HAP-1 (cell line): ENCODE measurements at regions not wholly inside any gene's neighbourhood (a gene's known extent, or its start where the extent isn't known, plus 50 kb on each side); places are given as distances from the start of the nearest gene placed in this dataset.
"Not testable (repeated sequence)": the region's sequence is repeated elsewhere in the genome, so short reads cannot be mapped to it uniquely, and the experiment has no call there.

Experiments used
- DNase-seq, 2 experiments: peaks; one replicate each; pipeline ENCODE4 v3.0.0-alpha.2; 2016 to 2020; ENCODE audit warnings: low spot score in 2 of 2
- H3K27me3 ChIP-seq: fragments of 250-450 bp; sonication (Bioruptor Pico); 2 replicates; pipeline ENCODE4 v1.5.1; 2020; ENCODE audit warnings: low read depth, mild to moderate bottlenecking, moderate library complexity
- H3K36me3 ChIP-seq: fragments of 250-450 bp; sonication (Bioruptor Pico); replicated peaks from 2 replicates; pipeline ENCODE4 v1.5.1; 2020; ENCODE audit warnings: mild to moderate bottlenecking
- H3K4me1 ChIP-seq: fragments of 250-450 bp; sonication (Bioruptor Pico); 2 replicates; pipeline ENCODE4 v1.5.1; 2020; ENCODE audit warnings: mild to moderate bottlenecking
- H3K4me3 ChIP-seq: fragments of 250-450 bp; sonication (Bioruptor Pico); 2 replicates; pipeline ENCODE4 v1.5.1; 2020; ENCODE audit warnings: mild to moderate bottlenecking, moderate library complexity
- H3K9me3 ChIP-seq: fragments of 250-450 bp; sonication (Bioruptor Pico); 2 replicates; pipeline ENCODE4 v1.5.1; 2020; ENCODE audit warnings: mild to moderate bottlenecking, moderate library complexity
- in situ Hi-C: fragments of 300-500 bp; cut with MboI; formaldehyde crosslinking; loops from 3 replicates; pipeline ENCODE4 v1.14.3; 2020; ENCODE audit warnings: low sequenced_read_pairs, inconsistent platforms, mixed read lengths

DNA sequence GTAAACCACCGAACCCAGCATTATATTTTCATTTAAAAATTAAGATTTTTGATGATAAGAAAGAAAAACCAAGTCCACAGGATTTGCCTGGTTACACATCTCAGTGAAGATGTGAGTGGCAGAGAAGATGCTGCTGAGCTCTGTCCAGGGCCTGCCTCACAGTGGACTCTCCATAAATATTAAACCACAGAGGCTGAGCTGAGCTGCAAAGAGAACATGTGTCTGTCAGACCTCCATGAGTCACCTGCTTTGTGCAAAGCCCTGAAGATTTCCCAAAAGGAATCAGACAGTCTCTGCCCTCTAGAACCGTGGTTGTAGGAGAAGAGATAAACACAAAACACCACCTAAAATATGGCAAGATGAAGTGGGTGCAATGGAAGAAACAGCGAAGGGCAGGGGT, 127.2 kb upstream of the TSC22D1 start:
- H3K4me1 ChIP-seq = peaks cover 6% of the 10 kb centered on the region
- DNase-seq = no peak
- H3K36me3 ChIP-seq = no peaks in the 10 kb centered on the region
- no peaks in the 10 kb centered on the region for H3K9me3 ChIP-seq
- in situ Hi-C loops = no loop called here
- H3K27me3 ChIP-seq = peaks cover 17% of the 10 kb centered on the region
- H3K4me3 ChIP-seq = no peak overlapping the region

DNA sequence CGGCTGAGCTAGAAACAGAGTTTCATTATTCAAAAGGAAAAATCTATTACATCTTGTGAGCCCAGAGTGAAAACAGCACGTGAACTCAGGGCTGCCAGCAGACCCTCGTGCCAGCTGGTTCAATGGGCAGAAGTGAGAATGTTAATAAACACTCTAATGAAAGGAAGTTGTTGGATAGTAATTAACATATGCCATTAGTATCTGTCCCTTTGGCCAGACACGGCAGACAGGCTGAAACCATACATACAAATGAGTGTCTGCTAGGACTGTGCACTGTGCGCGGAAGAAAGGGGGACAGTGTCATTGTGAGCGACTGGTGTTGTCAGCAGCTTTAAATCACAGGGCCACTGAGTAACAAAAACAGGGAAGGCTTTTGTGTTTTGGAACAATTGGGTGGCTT, 121.9 kb upstream of the TSC22D1 start:
- peak in 1 of 2 experiments; percentile 14 for DNase-seq
- H3K4me1 ChIP-seq = no peaks in the 10 kb centered on the region
- no peaks in the 10 kb centered on the region for H3K36me3 ChIP-seq
- in situ Hi-C loops = no loop called here
- H3K9me3 ChIP-seq = no peaks in the 10 kb centered on the region
- peaks cover 16% of the 10 kb centered on the region for H3K27me3 ChIP-seq
- no peak overlapping the region for H3K4me3 ChIP-seq

DNA sequence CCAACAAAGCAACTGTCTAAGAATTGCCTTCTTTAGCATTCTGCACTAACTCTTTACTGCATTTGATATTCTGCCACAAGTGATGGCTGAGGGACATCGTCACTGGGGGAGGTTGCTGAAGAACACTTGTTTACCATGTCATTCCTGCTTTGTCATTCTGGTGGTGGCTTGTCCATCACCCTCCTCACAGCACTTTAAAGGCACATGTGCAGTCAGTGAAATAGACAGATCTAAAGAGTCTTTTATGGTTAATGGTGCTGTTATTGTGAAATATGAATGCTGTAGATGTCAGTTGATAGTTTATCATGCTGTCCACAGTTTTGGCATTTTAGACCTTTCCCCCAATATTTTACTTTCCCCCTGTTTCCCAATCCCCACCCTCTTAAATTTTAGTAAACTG, 120.9 kb upstream of the TSC22D1 start:
- DNase-seq = no peak
- no peaks in the 10 kb centered on the region for H3K9me3 ChIP-seq
- in situ Hi-C loops = no loop called here
- peaks cover 11% of the 10 kb centered on the region for H3K27me3 ChIP-seq
- H3K36me3 ChIP-seq = no peaks in the 10 kb centered on the region
- no peaks in the 10 kb centered on the region for H3K4me1 ChIP-seq
- no peak overlapping the region for H3K4me3 ChIP-seq

DNA sequence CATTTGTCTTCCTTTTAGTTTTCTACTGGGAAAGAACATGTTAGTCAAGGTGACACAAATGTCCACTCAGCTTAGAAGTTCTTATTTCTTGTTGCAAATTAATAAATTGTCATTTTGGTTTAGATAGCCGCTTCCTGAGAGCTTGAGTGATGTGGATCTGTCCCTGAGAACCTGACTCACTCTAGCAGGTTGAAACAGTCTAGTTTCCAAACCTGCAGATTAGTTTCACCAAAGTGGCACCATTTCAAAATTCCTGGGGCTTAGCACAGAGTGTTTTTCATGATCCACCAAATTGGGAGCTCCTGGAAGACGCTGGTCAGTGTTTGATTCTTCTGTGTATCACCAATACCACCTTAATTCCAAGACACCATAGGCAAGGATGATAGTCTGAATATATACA, 119.4 kb upstream of the TSC22D1 start:
- in situ Hi-C loops = no loop called here
- no peaks in the 10 kb centered on the region for H3K9me3 ChIP-seq
- no peaks in the 10 kb centered on the region for H3K4me1 ChIP-seq
- H3K4me3 ChIP-seq = no peak overlapping the region
- DNase-seq = no peak
- H3K27me3 ChIP-seq = peaks cover 11% of the 10 kb centered on the region
- no peaks in the 10 kb centered on the region for H3K36me3 ChIP-seq

DNA sequence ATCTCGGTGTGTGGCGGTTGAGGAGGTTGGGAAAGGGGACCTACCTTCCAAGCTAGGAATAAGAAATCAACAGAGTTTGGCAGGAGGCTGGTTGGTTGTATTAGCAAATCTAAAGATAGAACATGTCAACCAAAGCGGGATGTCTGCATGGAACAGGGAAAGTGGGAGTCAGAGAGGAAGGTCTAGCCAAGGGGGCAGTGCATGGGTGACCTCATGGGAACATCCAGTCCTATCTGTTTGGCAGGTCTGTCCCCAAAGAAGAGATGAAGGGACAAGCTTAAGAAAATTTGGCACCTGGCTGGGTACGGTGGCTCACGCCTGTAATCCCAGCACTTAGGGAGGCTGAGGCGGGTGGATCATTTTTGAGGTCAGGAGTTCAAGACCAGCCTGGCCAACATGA, 118.7 kb upstream of the TSC22D1 start:
- no peaks in the 10 kb centered on the region for H3K9me3 ChIP-seq
- no peaks in the 10 kb centered on the region for H3K4me1 ChIP-seq
- in situ Hi-C loops = no loop called here
- DNase-seq = no peak
- H3K36me3 ChIP-seq = no peaks in the 10 kb centered on the region
- H3K27me3 ChIP-seq = peaks cover 7% of the 10 kb centered on the region
- no peak overlapping the region for H3K4me3 ChIP-seq

DNA sequence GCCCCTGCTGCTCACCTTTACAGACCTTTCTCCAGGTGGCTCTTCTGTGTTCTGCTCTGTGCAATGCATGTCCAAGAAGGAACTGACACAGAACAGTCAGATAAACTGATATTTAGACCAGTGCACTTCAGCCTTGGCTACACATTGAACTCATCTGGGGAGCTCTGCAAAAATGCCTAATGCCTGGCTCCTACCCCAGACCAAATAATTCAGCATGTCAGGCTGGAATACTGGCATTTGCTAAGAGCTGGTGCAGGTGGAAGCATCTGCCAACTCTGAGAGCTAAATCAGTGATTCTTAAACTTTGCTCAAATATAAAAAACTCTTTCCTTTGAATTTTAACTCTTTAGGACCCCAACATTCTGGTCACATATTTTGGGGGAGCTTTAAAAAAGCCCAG, 118.2 kb upstream of the TSC22D1 start:
- H3K4me3 ChIP-seq = no peak overlapping the region
- no peaks in the 10 kb centered on the region for H3K9me3 ChIP-seq
- no peaks in the 10 kb centered on the region for H3K4me1 ChIP-seq
- no peaks in the 10 kb centered on the region for H3K36me3 ChIP-seq
- DNase-seq = no peak
- peaks cover 13% of the 10 kb centered on the region for H3K27me3 ChIP-seq
- in situ Hi-C loops = no loop called here

DNA sequence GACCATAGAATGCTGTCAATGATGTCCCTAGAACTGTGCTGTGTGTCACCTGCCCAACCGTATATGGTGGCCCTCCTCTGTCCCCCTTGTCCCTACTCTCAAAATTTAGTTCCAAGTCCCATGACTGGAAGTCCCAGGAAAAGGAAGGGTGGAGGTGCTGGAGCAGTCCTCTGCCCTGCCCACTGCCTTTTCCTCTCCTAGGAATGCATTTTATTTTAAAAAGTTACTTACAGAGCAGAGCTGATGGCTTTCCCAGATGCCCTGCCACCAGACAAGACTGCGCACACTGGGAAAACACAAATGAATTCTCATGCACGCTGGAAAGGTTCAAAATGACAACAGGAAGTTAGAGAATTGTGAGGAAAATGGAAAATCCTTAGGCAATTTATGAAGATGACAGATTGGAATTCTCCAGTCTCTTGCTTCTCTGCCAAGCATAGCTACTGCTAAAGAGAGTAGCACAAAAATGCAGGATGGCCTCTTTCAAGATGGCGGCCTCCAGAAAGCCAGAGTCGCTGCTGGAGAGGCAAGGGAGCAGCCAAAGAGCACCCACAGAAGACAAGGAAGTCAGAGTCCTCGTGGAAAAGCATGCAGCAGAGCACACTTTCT, 117.1 kb upstream of the TSC22D1 start:
- in situ Hi-C loops = no loop called here
- DNase-seq = no peak

DNA sequence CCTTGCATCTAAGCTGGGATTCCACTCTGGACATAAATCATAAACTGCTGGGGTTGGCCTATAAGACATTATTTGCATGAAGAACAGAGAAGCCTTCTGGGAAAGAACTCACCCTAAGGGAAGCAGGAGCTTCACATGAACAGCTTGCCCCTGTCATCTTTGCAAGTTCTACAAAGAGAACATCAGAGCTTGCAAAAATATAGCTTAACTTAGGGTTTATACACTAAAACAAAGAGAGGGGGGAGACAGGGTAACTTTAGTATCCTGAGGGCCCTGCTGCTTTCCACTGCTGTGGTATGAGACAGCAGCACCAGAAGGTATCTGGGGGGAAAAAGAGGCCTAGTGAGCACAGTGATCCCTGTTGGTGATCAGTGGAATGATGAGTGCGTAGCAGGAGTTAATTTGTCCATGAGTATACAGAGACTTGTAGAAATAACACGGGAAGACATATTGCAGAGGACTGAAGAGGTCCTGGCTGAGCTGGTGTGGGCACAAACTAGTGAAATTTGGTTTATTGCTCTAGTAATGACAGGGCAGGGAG, 116.1 kb upstream of the TSC22D1 start:
- H3K36me3 ChIP-seq = no peaks in the 10 kb centered on the region
- in situ Hi-C loops = no loop called here
- peaks cover 14% of the 10 kb centered on the region; the same call in 1 of the 2 replicates for H3K27me3 ChIP-seq
- DNase-seq = peak in 1 of 2 experiments; percentile 9
- no peaks in the 10 kb centered on the region for H3K9me3 ChIP-seq
- H3K4me3 ChIP-seq = no peak overlapping the region
- H3K4me1 ChIP-seq = no peaks in the 10 kb centered on the region

More for the DNA sequence above, 117.1 kb upstream of the TSC22D1 start:
- Histone ChIP-seq H3K4me1 (no peaks in the 10 kb centered on the region), H3K27me3 (peaks cover 14% of the 10 kb centered on the region; the same call in 1 of the 2 replicates), H3K4me3 (no peak overlapping the region), H3K36me3 (no peaks in the 10 kb centered on the region), H3K9me3 (no peaks in the 10 kb centered on the region)

DNA sequence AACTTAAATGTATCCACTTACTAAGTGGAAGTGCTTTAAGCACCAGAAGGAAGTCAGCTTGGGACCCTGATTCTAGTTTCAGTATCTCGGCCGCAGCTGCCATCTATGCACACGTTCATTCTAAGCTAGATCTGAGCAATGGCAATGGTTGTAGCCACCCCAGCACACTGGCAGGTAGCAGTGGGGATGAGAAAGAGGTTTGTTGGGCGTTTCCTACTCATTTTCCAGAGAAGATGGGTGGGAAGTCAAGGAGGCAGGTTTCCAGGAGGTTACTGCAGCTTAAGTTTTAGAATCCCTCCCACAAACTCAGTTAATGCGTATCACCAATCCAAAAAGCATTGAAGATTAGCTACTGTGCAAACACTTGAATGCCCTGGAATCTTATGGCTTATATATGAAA, 114.2 kb upstream of the TSC22D1 start:
- Histone ChIP-seq H3K4me3 (no peak overlapping the region), H3K9me3 (no peaks in the 10 kb centered on the region), H3K4me1 (no peaks in the 10 kb centered on the region), H3K36me3 (no peaks in the 10 kb centered on the region), H3K27me3 (peaks cover 11% of the 10 kb centered on the region; the same call in 1 of the 2 replicates)
- no peak for DNase-seq
- in situ Hi-C loops = no loop called here

DNA sequence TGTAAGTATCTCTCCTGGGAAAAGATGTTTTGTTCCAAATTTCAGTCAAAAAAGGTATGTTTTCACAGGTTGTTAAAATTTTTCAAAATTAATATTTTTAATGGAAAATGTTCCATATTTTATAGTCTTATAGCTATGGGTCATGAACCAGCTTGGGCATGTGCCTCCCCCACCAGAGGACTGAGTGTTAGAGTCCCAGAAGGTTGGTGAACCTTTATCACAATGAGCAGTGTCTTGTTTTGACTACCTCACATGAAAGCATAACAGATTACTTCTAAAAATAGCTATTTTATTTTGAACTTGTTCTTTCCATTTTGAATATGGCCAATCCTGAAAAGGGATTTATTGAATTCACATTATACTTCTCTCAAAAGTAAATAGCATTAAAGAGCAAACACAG, 112.5 kb upstream of the TSC22D1 start:
- in situ Hi-C loops = no loop called here
- H3K4me1 ChIP-seq = no peaks in the 10 kb centered on the region
- no peaks in the 10 kb centered on the region for H3K9me3 ChIP-seq
- no peak overlapping the region for H3K4me3 ChIP-seq
- H3K27me3 ChIP-seq = peaks cover 7% of the 10 kb centered on the region; the same call in 1 of the 2 replicates
- H3K36me3 ChIP-seq = no peaks in the 10 kb centered on the region
- DNase-seq = no peak

DNA sequence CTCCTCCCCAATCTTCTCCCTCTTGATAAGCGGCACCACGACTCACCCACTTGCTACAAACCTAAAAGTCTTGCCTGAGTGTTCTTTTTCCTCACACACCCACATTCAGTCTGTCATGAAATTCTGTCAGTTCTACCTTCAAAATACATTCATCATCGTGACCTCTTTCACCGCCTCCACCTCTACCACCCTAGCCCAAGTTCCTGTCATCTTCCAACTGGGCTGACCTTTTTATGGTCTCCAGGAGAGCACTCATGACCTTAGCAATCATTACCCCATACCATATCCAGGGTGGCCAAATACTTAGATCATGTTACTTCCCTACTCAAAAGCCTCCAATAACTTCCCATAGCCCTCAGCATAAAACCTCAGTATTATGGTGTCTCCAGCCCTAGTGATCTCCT, 110.4 kb upstream of the TSC22D1 start:
- Histone ChIP-seq H3K4me1 (no peaks in the 10 kb centered on the region), H3K9me3 (no peaks in the 10 kb centered on the region), H3K4me3 (no peak overlapping the region), H3K27me3 (peaks cover 7% of the 10 kb centered on the region; the same call in 1 of the 2 replicates), H3K36me3 (no peaks in the 10 kb centered on the region)
- no peak for DNase-seq
- in situ Hi-C loops = no loop called here

DNA sequence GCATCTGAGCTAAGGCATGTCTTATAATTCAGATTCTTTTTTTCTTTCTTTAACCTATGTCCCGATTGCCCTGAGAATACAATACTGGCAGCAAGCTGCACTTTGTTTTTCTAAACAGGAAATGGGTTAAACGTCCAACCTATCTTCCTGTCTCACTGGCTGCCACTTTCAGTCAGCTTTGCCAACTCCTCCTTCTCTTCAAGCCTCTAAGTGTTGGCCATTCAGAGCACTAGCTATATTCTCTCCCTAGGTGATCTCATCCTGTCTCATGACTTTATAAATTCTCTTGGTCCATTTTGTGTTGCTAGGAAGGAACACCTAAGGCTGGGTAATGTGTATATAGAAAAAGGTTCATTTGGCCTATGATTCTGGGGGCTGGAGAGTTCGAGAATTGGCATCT, 109.5 kb upstream of the TSC22D1 start:
- Histone ChIP-seq H3K4me1 (no peaks in the 10 kb centered on the region), H3K36me3 (no peaks in the 10 kb centered on the region), H3K27me3 (peaks cover 7% of the 10 kb centered on the region; the same call in 1 of the 2 replicates), H3K4me3 (no peak overlapping the region), H3K9me3 (no peaks in the 10 kb centered on the region)
- DNase-seq = no peak
- in situ Hi-C loops = no loop called here

DNA sequence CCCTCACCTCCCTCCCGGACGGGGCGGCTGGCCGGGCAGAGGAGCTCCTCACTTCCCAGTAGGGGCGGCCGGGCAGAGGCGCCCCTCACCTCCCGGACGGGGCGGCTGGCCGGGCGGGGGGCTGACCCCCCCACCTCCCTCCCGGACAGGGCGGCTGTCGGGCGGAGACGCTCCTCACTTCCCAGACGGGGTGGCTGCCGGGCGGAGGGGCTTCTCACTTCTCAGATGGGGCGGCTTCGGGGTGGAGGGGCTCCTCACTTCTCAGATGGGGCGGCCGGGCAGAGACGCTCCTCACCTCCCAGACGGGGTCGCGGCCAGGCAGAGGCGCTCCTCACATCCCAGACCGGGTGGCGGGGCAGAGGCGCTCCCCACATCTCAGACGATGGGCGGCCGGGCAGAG, 106.3 kb upstream of the TSC22D1 start:
- DNase-seq, H3K4me1 ChIP-seq, in situ Hi-C loops, H3K4me3 ChIP-seq, H3K27me3 ChIP-seq, H3K9me3 ChIP-seq, H3K36me3 ChIP-seq: not testable (repeated sequence)

DNA sequence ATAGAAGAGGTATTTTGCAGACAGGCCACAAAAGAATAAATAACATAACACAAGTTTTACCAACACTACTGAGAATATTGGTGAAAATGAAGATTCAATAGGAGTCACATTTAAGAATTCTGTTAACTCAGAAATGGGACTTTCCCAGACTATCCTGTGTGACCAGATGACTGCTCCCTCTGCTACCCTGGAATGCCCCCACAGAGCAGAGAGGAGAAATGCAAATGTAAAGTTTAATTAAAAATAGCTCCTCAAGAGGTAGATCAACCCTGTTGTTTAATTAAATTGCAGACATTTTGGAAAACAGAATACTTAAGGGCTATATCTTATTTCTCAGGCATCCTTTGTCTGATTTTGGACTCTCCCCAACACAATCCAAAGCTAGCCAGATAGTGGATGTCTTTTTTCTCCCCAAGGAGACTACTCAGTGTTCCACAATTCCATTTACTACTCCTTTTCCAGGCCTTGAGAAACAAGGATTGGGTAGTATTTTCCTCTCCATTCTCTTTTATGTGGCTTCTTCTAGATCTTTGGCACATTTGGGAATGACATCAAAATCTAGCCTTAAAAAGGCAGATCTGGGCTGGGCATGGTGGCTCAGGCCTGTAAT, 104.7 kb upstream of the TSC22D1 start:
- Histone ChIP-seq H3K4me3 (no peak overlapping the region), H3K36me3 (no peaks in the 10 kb centered on the region), H3K4me1 (no peaks in the 10 kb centered on the region), H3K9me3 (no peaks in the 10 kb centered on the region), H3K27me3 (no peaks in the 10 kb centered on the region; the same call in 1 of the 2 replicates)
- in situ Hi-C loops = no loop called here
- no peak for DNase-seq
